Caco-2 (cell line): ENCODE measurements at regions not wholly inside any gene's neighbourhood (a gene's known extent, or its start where the extent isn't known, plus 50 kb on each side); places are given as distances from the start of the nearest gene placed in this dataset.

Experiments used
- BruUV-seq: library from RNA; stranded (reverse); fragments of 400-500 nt; replicated peaks from 2 replicates; lab custom pipeline; 2021; lab: Mats Ljungman, UMichigan
- CTCF ChIA-PET: fragments of 300-600 bp; sonication (Branson Sonifier 250); formaldehyde crosslinking; loops from one replicate; lab custom pipeline; 2022; ENCODE audit warnings: antibody characterized with exemption; lab: Charles Lee
- POLR2A ChIA-PET: fragments of 300-600 bp; sonication (Branson Sonifier 250); formaldehyde crosslinking; loops from one replicate; lab custom pipeline; 2022; ENCODE audit warnings: antibody characterized with exemption; lab: Charles Lee
- DNase-seq, 2 experiments: peaks; one replicate each; pipeline versions ENCODE4 v3.0.0 to v3.0.0-alpha.2; 2020 to 2022
- H3K27me3 ChIP-seq: replicated peaks from 2 replicates; pipeline ENCODE4 v1.6.0; 2011; ENCODE audit warnings: low read length; ENCODE audit not compliant: control insufficient read depth, insufficient read depth
- H3K36me3 ChIP-seq: 2 replicates; pipeline ENCODE4 v1.5.1; 2011; ENCODE audit warnings: low read length; ENCODE audit not compliant: control insufficient read depth, insufficient read depth
- H3K4me1 ChIP-seq: fragments of 250-450 bp; sonication (Bioruptor Pico); 2 replicates; pipeline ENCODE4 v1.5.1; 2020; ENCODE audit warnings: mild to moderate bottlenecking
- H3K4me3 ChIP-seq: 2 replicates; pipeline ENCODE4 v1.5.1; 2011; ENCODE audit warnings: low read depth, mild to moderate bottlenecking, control low read depth, low read length
- H3K9me3 ChIP-seq: fragments of 250-450 bp; sonication (Bioruptor Pico); 2 replicates; pipeline ENCODE4 v1.5.1; 2020; ENCODE audit warnings: mild to moderate bottlenecking, moderate library complexity
- H3K27ac Mint-ChIP-seq: one replicate; pipeline ENCODE4 v1.8.0; 2022; ENCODE audit warnings: mixed read lengths; ENCODE audit not compliant: unreplicated experiment
- H3K27me3 Mint-ChIP-seq: one replicate; pipeline ENCODE4 v1.8.0; 2022; ENCODE audit warnings: mixed read lengths; ENCODE audit not compliant: insufficient read depth, unreplicated experiment
- H3K36me3 Mint-ChIP-seq: one replicate; pipeline ENCODE4 v1.8.0; 2022; ENCODE audit warnings: mild to moderate bottlenecking, mixed read lengths; ENCODE audit not compliant: insufficient read depth, unreplicated experiment
- H3K4me1 Mint-ChIP-seq: one replicate; pipeline ENCODE4 v1.8.0; 2022; ENCODE audit warnings: low read depth, mixed read lengths; ENCODE audit not compliant: unreplicated experiment
- H3K4me3 Mint-ChIP-seq: one replicate; pipeline ENCODE4 v1.8.0; 2022; ENCODE audit warnings: mild to moderate bottlenecking, moderate library complexity, mixed read lengths; ENCODE audit not compliant: unreplicated experiment
- H3K9me3 Mint-ChIP-seq: one replicate; pipeline ENCODE4 v1.8.0; 2022; ENCODE audit warnings: mixed read lengths; ENCODE audit not compliant: unreplicated experiment
- CTCF ChIP-seq, 2 experiments: fragments of 200-600 bp in 1 of 2; IDR thresholded peaks; 1 replicate in 1 of 2; 2 replicates in 1 of 2; pipeline versions ENCODE4 v1.5.1 to v1.8.0; 2011 to 2022; ENCODE audit warnings: antibody characterized with exemption in 1 of 2, control low read depth in 1 of 2, inconsistent platforms in 1 of 2, low read depth in 1 of 2, low read length in 1 of 2, mild to moderate bottlenecking in 1 of 2, moderate library complexity in 1 of 2; ENCODE audit not compliant: insufficient read depth in 1 of 2, severe bottlenecking in 1 of 2, unreplicated experiment in 1 of 2
- intact Hi-C: fragments of 100-400 bp; cut with micrococcal nuclease; formaldehyde crosslinking; loops from one replicate; pipeline ENCODE4 v1.10.0; 2022; ENCODE audit not compliant: unreplicated experiment

GRCh38 chr20:11791835-11792567 is 125.7 kb upstream of the BTBD3 start:
- Histone ChIP-seq H3K36me3 (no peaks in the 10 kb centered on the region), H3K4me1 (peaks cover 33% of the 10 kb centered on the region), H3K4me3 (no peak overlapping the region), H3K9me3 (no peaks in the 10 kb centered on the region), H3K27me3 (no peaks in the 10 kb centered on the region)
- POLR2A ChIA-PET, result no interaction called here
- BruUV-seq, result TSS peak; percentile 95
- DNase-seq, result peak; percentile 76 to 84
- TF ChIP-seq CTCF (IDR thresholded peaks at IDR 0.05; ENCODE audit: insufficient read depth in 1 of 2, low read depth in 1 of 2, low read length in 1 of 2, severe bottlenecking in 1 of 2, unreplicated experiment in 1 of 2), result no peak
- CTCF ChIA-PET, result interaction anchor here (1.2 kb wide), 1 partner anchor 76 kb away, joined by 5 read pairs; no protein-coding TSS in a partner anchor
- H3K9me3 Mint-ChIP-seq, result no peaks in the 10 kb centered on the region
- intact Hi-C loops, result loop anchor here (1.0 to 10.0 kb wide), 2 partner anchors 30 to 107 kb away; no protein-coding TSS in a partner anchor
- peaks cover 9% of the 10 kb centered on the region for H3K4me1 Mint-ChIP-seq
- H3K27ac Mint-ChIP-seq, result peak overlapping the region; percentile 78
- H3K4me3 Mint-ChIP-seq, result peak overlapping the region; percentile 34
- no peaks in the 10 kb centered on the region for H3K27me3 Mint-ChIP-seq
- H3K36me3 Mint-ChIP-seq, result no peaks in the 10 kb centered on the region

- CTCF ChIA-PET, result interaction anchor here (1.2 kb wide), 1 partner anchor 76 kb away, joined by 5 read pairs; no protein-coding TSS in a partner anchor
These were observed 125.1 kb upstream of the BTBD3 start for GRCh38 chr20:11792568-11792953.

GRCh38 chr20:11794525-11794924 is 123.2 kb upstream of the BTBD3 start:
- BruUV-seq, result no TSS peak
- DNase-seq, result no peak
- H3K36me3 ChIP-seq, result no peaks in the 10 kb centered on the region
- no peak overlapping the region for H3K4me3 ChIP-seq
- no peak overlapping the region for H3K27ac Mint-ChIP-seq
- H3K4me3 Mint-ChIP-seq, result no peak overlapping the region
- ChIA-PET CTCF (no interaction called here), POLR2A (no interaction called here)
- H3K9me3 ChIP-seq, result no peaks in the 10 kb centered on the region
- H3K27me3 Mint-ChIP-seq, result no peaks in the 10 kb centered on the region
- TF ChIP-seq CTCF (IDR thresholded peaks at IDR 0.05; ENCODE audit: insufficient read depth in 1 of 2, low read depth in 1 of 2, low read length in 1 of 2, severe bottlenecking in 1 of 2, unreplicated experiment in 1 of 2), result no peak
- H3K36me3 Mint-ChIP-seq, result no peaks in the 10 kb centered on the region
- no peaks in the 10 kb centered on the region for H3K27me3 ChIP-seq
- no peaks in the 10 kb centered on the region for H3K9me3 Mint-ChIP-seq
- intact Hi-C loops, result loop anchor here (10.0 kb wide), 1 partner anchor 110 kb away; no protein-coding TSS in a partner anchor
- H3K4me1 Mint-ChIP-seq, result peaks cover 15% of the 10 kb centered on the region
- peaks cover 34% of the 10 kb centered on the region for H3K4me1 ChIP-seq

More at GRCh38 chr20:11792568-11792953, 125.1 kb upstream of the BTBD3 start:
- Mint-ChIP-seq H3K27me3 (no peaks in the 10 kb centered on the region), H3K36me3 (no peaks in the 10 kb centered on the region), H3K9me3 (no peaks in the 10 kb centered on the region), H3K4me1 (peaks cover 9% of the 10 kb centered on the region), H3K27ac (peak overlapping the region; percentile 78), H3K4me3 (no peak overlapping the region)
- Histone ChIP-seq H3K4me3 (no peak overlapping the region), H3K4me1 (peaks cover 33% of the 10 kb centered on the region), H3K36me3 (no peaks in the 10 kb centered on the region), H3K27me3 (no peaks in the 10 kb centered on the region), H3K9me3 (no peaks in the 10 kb centered on the region)
- POLR2A ChIA-PET, result no interaction called here
- intact Hi-C loops, result loop anchor here (10.0 kb wide), 1 partner anchor 108 kb away; no protein-coding TSS in a partner anchor
- TF ChIP-seq CTCF (IDR thresholded peaks at IDR 0.05; ENCODE audit: insufficient read depth in 1 of 2, low read depth in 1 of 2, low read length in 1 of 2, severe bottlenecking in 1 of 2, unreplicated experiment in 1 of 2), result no peak
- DNase-seq, result no peak
- BruUV-seq, result no TSS peak
